NB4 (cell line): ENCODE measurements at regions not wholly inside any gene's neighbourhood (a gene's known extent, or its start where the extent isn't known, plus 50 kb on each side); places are given as distances from the start of the nearest gene placed in this dataset.

ENCODE experiments used
- MAX ChIP-seq: IDR thresholded peaks from 2 replicates; pipeline ENCODE4 v1.6.1; 2011; ENCODE audit warnings: low read depth, low read length
- TF ChIP-seq, protein P1 (sequence below): IDR thresholded peaks from one replicate; pipeline ENCODE4 v1.5.1; 2012; ENCODE audit warnings: low read depth, low read length

DNA sequence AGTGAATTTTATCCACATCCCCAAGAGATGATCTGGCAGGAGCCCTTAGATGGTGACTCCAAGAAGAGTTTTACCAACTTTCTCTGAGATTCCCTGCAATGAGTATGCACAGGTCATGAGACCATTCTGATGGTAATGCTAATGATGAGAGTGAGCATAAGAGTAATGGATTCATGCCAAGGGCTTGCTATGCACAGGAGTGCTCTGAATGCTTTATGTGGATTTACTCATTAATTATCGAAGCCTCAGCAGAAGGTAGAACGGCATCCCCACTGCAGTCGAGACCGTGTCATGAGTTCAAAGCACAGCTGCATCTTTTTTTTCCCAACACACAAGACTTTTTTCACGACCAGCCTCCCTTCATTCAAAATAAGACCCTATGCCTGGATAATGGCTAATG, 355.0 kb downstream of the RAB28 start:
- TF ChIP-seq, protein P1, sequence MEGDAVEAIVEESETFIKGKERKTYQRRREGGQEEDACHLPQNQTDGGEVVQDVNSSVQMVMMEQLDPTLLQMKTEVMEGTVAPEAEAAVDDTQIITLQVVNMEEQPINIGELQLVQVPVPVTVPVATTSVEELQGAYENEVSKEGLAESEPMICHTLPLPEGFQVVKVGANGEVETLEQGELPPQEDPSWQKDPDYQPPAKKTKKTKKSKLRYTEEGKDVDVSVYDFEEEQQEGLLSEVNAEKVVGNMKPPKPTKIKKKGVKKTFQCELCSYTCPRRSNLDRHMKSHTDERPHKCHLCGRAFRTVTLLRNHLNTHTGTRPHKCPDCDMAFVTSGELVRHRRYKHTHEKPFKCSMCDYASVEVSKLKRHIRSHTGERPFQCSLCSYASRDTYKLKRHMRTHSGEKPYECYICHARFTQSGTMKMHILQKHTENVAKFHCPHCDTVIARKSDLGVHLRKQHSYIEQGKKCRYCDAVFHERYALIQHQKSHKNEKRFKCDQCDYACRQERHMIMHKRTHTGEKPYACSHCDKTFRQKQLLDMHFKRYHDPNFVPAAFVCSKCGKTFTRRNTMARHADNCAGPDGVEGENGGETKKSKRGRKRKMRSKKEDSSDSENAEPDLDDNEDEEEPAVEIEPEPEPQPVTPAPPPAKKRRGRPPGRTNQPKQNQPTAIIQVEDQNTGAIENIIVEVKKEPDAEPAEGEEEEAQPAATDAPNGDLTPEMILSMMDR = no peak
- no peak for TF ChIP-seq MAX
